GM18508 (cell line): ENCODE measurements at regions not wholly inside any gene's neighbourhood (a gene's known extent, or its start where the extent isn't known, plus 50 kb on each side); places are given as distances from the start of the nearest gene placed in this dataset.
A peak's percentile ranks its signal among the peaks of the same experiment; 100 is the strongest.

Experiments
- ATAC-seq: cut with Tn5 transposase; IDR thresholded peaks from one replicate; pipeline ENCODE4 v1.9.1; 2021; ENCODE audit warnings: moderate number of reproducible peaks; ENCODE audit not compliant: insufficient read depth, unreplicated experiment

DNA sequence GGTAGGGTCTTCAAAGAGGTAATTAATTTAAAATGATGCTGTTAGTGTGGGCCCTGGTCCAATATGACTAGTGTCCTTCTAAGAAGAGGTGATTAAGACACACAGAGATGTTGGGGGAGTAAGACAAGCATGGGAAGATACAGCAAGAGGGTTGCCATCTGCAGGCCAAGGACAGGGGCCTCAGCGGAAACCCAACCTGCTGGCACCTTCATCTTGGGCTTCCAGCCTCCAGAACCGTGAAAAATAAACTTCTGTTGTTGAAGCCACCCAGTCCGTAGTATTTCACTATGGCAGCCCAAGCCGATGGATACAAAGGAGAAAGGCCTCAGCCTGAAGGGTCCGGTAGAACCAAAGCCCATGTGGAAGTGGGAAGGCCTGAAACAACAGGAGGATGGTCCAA is 161.7 kb upstream of the UBE2E1 start:
- no peak for ATAC-seq

DNA sequence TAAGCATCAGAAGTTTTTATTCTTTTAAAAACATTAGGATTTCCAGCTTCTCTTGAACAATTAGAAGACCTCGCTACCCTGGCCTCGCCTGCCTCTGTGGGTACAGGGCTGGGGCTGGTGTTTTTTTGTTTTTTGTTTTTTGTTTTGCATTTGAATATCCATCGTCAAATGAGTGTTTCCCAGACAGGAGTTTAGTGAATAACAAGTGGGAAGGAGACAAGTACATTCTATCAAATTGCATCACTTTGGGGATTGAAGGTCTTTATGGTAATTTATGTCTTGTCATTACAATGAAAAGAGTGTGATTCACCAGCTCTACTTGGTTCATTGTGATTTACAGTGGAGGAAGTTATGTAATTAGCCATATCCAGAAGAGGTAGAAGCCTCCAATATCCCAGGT is 161.1 kb upstream of the UBE2E1 start:
- no peak for ATAC-seq

DNA sequence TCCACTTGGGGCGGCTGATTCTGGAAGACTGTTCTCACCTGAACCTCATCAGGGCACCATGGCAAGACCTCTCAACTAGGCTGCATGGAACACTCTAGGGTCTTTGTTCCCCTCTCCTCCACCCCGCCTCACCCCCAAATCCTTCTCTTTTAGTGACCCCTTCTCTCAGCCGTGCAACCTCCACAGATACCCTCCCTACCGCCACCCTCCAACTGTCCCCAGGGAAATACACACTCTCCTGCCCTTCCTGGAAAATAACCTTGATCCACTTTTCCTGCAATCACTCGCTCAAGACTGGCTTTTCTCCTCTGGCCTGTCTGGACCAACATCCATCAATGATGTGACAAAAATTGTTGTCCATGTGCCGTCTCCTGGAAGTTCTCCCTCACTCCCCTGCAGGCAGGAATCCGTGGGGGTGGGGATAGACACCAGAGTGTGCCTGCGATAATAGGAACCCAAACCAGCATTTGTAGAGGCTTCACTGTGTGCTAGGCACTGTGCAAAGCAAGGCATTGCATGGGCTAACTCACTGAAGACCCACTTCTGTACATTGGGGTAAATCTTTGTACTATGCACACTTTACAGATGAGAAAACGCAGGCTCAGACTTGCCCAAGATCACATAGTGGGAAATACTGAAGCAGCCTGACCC is 160.1 kb upstream of the UBE2E1 start:
- ATAC-seq: no peak

DNA sequence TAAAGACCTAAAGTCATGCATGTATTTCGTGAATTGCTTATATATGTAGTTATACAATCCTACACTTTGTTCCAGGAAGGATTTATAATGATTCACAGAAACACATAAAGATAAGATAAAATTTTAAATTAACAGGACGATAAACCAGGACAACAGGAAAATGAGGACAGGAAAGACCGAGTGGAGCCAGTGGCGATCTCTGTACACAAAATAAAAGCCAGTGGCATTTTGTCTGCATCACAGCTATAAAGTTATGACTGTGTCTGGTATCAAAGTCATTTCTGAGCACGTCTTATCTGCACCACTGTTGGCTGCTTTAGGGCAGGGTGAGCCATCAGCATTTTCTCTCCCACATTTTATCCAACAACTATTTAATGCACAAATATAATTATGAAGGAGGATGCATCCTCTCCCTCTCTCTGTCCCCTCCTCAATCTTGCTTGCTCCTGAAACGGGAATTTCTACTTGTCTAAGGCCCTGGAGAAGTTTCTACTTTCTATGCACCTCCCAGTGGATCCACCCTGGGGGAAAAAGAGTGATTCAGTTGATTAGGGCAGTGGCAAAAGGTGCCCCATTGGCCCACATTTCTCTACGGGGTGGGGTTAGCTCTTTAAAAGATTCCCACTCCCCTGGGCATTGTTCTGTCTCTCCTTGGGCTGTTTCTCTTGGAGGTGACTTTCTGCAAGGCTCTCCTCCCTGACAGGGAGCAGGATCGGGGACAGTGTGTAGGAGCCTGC is 159.4 kb upstream of the UBE2E1 start:
- no peak for ATAC-seq

DNA sequence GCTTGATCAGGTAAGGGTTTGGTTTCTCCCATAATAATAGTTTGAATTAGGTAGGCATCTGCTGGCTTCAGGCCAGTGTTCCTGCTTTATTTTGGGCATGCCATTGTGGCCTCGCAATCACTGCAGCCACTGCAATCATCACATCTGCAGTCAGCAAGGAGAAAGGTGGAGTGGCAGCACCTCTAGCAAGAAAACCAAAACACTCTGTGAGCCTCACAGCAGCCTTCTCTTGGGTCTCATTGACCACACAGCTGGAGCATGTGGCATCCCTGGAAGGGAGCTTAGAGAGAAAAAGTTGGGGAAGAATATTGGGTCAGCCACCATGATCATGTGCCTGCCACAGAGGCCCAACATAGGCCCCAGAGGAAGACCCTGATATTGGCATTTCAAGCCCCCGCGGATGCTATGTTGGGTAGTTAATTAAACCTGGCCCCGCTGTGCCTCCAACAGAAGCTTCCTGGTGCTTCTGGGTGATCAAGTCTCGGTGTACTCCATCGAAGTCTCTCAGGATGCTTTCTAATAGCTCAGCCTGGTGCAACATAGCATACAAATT is 158.0 kb upstream of the UBE2E1 start:
- no peak for ATAC-seq

DNA sequence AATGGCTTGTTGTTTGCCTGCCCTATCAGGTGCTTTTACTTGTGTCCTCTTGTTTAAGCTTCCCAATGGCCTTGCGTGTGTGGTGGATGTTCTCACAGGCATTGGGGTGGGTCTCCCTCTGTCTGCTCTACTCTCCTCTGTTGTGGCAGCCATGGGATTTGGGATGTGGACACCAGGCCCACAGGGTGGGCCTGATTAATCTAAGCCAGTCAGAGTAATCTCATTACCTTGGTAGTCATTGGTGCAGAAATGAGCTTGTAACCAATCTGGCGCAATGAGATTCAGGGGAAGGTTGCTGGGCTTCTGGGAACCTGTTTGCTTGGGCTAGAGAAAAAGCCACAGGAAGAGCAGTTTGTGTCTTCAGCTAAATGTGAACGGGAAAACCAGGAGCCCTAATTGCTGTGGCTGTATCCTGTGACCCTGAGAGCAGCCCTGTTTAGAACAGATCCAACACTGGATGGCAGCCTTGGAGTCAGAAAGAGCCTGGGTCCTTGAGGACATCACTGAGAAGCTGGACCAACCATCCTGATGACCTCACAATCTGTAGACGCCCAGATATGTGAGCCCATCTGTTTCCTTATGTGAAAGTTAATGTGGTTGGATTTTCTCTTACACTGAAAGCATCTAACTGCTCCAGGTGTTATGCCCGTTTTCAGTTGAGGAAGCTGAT is 157.3 kb upstream of the UBE2E1 start:
- no peak for ATAC-seq

DNA sequence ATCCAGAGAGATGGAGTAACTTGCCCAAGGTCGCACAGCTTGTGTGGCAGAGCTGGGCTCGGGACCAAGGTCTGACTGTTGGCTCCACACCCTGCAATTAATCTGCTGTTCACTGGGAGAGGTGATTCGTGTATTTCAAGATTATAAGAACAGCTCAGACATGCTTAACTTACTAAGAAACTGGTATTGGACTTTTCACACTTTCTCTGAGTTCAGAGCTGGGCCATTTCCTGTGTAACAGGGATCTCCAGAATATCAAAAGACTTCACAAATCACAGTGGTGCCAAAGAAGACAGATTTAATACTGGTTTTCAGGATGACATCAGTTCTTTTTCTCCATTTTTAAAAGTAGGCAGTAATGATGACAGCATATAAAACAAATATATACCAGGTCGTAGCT is 156.8 kb upstream of the UBE2E1 start:
- ATAC-seq: no peak

DNA sequence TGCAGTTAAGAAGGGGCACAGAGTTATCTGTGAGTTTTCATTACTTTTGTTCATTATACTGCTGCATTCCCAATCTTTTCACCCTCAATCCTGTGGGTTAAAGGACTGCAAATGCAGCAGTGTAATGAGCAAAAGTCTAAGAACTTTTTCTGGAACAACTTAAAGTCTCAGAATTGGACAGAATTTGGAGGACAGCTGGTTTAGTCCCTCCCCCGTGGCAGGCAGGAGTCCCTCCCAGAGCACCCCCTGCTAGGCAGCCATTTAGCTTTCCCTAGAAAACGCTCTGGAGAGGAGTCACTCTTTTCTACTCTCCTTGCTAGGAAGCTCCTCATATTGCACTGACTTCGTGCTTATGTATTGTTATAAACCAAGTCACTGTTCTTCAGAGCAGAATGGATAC is 156.3 kb upstream of the UBE2E1 start:
- no peak for ATAC-seq

DNA sequence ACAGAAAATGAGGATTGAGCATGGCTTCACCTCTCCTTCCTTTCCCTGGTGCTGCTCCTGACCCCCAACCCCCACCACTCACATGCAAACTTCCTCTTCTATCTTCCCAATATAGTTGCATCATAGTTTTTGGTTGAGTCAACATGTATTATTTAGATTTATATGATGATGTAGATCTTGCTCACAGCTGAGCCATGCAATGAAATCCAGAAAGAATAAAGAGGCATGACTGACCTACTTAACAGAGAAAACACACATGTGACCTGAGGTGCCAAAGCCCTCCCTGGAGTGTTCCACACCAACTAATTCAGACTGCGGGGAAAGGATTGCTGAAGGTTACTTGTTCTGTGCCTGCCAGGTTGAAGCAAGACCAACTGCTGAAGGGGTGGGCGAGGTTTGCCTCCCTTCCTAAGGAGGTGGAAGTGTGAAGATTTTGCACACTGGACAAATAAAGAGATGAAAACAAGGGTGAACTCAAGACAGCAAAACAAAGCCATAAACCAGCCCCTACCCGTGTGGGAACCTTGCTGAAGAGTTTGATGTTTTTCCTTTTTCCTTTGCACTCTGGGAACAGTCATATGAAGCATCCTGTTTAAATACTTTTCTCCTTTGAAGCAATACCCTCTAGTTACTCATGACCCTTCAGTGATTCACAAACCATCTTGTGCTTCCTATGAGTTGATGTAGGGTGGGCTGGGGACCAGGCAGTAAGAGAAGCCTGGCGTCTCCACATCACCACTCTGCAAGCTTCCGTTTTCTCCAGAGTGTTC is 155.2 kb upstream of the UBE2E1 start:
- no peak for ATAC-seq

DNA sequence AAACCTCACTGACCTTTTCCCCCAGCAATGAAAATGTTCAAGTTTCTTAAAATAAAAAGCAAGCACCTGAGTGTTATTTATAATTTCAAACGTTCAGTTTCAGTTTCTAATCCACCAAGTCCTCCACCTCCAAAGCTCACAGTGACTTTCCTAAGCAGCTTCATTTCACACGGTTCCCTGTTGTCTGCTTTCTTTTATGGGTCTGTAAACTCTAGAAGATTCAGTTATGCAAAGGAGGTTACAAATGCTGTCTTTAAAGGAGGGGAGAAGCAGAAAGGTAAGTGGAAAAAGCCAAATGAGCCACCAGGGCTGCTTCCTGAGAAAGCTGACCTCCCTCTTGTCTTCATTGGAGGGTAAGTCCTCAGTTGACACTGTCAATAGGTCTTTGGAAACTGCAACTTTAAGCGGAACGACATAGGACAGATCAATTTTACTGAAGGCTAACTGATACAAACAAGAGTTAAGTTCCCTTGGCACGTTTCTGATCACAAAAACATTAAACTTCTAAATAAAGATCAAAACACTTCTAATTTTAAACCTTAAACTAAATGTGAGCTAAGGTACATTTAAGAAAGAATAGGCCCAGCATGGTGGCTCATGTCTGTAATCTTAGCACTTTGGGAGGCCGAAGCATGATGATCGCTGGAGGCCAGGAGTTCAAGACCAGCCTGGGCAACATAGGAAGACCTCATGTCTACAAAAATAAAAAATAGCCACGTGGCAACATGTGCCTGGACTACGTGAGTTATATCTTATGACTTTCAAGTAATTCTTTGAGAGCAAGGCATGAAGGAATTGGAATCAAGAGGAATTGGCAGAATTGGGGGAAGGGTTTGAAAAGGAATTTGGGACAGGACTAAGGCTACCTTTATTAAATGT is 151.9 kb upstream of the UBE2E1 start:
- ATAC-seq: peak; percentile 91

DNA sequence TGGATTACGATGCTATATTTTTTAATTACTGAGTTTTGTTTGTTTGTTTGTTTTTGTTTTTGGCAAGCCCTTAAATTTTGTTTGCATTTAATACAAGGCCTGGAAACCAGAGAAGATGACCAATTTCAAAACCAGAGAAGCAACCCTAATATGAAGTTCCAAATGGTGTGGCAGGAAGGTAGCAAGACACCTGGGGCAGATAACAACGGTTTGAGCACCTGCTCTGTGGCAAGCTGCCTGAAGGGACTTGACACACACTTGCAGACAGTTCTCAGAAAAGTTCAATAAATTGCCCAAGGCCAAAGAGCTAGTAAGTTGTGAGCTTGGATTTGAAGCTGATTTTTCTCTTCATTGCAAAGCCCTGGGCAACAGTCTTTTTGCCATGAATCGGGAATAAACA is 151.2 kb upstream of the UBE2E1 start:
- ATAC-seq: no peak

DNA sequence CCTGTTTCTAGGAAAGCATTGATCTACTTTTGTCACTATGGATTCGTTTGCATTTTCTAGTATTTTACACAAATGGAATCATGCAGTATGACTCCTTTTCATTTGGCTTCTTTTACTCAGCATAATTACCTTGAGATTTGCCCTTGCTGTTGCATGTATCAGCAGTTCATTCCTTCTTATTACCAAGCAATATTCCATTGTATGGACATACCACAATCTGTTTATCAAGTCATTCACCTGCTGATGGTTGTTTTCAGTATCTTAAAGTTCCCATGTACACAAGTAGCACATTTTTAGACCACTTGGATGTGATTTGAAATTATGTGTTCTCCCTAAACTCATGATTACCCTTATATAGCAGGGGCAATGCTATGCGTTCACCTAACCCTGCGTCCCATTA is 150.0 kb upstream of the UBE2E1 start:
- ATAC-seq: no peak

DNA sequence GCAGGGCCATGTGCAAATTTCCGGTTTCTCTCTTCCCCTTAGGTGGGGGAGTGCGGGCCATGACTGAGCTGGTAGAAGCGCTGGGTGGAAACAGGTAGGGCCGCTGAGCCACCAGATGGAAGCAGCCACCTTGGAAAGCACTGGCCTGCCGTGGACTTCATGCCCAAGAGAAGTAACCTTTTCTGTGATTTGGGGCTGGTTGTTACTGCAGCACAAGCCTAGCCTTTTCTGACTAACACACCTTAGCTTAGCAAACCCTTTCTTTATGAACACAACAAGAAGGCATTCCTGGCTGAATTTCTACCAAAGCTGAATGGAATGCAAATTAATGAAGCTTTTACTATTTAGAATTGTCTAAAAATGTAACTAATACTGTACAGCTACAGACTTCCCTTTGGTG is 149.6 kb upstream of the UBE2E1 start:
- no peak for ATAC-seq

DNA sequence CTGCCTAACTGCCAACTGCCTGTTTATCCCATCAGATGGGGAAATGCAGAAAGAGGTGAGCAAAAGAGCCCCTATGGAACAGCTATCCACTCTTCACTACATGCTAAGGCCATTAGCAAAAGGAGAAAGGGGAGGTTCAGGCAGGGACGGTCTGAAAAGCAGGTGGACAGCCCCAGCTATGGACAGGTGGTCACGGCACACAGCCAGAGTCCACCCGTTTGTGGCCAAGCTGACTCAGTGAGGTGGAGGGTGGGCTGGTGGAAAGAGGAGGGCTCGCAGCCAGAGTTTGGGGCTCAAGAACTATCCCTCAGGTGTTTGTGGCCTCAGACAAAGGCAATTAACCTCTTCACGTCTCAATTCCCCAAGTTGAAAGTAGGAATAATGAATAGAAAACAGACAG is 148.9 kb upstream of the UBE2E1 start:
- ATAC-seq: no peak

DNA sequence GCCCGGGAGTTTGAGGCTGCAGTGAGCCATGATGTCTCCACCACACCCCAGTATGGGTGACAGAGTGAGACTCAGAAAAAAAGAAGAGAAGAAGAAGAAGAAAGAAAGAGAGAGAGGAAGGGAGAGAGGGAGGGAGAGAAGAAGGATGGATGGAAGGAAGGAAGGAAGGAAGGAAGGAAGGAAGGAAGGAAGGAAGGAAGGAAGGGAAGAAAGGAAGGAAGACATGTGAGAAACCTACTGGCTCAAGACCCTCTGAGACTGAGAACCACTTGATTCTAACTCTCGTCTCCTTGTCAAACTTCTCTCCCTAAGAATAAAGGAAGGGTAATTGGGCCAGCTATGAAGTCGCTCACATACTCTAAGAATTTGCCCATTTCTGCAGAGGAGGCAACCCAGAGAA is 148.1 kb upstream of the UBE2E1 start:
- ATAC-seq: no peak

DNA sequence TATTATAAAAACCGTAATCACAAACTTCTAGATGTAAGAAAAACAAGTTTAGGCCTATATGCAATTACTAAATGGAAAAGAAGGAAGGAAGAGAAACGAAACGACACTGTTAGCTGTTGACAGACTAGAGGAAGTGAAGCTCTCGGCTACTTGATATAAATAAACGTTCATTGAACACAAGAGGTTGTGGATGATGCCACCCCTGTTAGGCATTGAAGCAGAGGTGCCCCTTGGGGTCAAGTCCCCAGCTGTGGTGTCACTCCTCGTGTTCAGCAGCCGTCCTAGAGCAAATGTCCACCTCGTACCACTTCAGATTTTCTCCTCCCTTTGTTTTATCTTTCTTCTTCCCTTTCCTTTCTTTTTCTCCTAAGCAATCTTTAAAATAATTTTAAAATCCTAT is 146.5 kb upstream of the UBE2E1 start:
- ATAC-seq: peak; percentile 60

DNA sequence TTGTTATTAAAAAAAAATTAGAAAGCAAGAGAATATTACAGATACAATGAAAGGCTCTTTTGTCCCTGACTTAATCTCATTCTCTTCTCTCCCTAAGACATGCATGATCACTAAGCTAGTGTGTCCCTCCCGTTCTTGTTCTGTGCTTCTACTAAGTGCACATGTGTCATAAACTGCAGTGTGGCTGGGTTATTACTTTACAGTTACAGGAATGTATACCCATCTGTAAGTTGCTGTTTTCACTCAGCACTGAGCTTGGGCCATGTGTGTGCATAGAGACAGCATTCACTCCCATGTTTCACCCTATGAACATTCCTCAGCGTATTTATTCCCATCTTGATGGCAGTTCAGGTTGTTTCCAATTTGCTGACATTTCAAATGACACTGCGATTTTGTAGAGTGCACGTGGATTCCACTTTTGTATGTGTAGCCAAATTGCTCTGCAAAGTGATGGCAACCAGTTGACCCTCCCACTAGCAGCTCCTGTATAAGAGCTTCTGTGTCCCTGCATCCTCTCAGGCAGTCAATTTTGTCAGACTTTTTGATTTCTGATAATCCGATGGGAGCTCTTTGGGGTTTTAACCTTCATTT is 145.8 kb upstream of the UBE2E1 start:
- no peak for ATAC-seq

DNA sequence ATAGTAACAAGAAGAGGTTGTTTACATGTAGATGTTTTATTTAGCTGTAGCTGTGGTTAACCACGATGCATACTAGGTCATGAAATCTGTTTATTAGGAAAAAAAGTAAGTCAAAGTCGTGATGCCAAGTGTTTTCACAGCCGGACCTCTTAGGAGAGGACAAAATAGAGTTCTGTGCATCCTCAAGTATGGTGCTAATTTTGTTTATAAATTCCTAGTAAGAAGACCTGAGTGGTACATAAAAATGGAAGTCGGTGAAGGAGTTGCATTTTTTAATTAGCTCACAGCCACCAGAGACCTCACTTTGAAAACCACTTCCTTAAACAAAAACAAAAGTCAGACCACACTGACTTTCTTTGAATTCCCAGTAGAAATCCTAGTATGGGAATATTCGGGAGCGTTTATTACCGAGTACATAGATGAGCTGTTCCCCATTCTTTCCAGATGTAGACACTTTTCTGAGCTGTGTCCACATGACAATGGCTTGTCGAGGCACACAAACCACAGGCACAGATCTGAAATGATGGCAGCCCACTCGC is 143.6 kb upstream of the UBE2E1 start:
- no peak for ATAC-seq

DNA sequence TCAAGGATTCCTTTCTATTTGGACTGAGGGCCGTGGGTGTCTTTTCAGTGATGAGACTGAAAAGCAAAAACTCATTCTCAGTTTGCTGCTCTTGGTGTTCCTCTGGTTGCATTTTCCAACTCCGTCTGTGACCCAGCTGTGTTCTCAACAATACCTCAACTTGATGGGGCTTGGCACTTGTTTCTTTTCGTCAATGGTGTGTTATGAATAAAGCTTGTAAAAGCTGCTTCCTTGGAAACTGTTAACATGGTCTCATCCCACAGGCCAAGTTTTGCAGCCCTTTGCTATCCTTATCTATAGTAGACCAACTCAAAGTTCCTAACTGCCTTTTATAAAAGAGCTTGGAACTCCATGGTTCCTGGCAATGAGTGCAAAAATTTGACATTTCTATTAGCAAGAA is 142.5 kb upstream of the UBE2E1 start:
- ATAC-seq: no peak
